ENCODE measurements at regions not wholly inside any gene's neighbourhood (a gene's known extent, or its start where the extent isn't known, plus 50 kb on each side); places are given as distances from the start of the nearest gene placed in this dataset.
"Not testable (repeated sequence)": the region's sequence is repeated elsewhere in the genome, so short reads cannot be mapped to it uniquely, and the experiment has no call there.

- not testable (repeated sequence) for H3K27ac ChIP-seq
Observed at GRCh38 chr7:35915247-35915955, 114.5 kb downstream of the SEPTIN7 start.

GRCh38 chr7:35918217-35918616 is 117.4 kb downstream of the SEPTIN7 start:
- H3K27ac ChIP-seq: not testable (repeated sequence)

GRCh38 chr7:35919607-35920006 is 118.8 kb downstream of the SEPTIN7 start:
- H3K27ac ChIP-seq: not testable (repeated sequence)

- not testable (repeated sequence) for H3K27ac ChIP-seq
Observed at GRCh38 chr7:35921338-35921737, 120.5 kb downstream of the SEPTIN7 start.

- H3K27ac ChIP-seq: not testable (repeated sequence)
Observed at GRCh38 chr7:35924668-35925067, 123.8 kb downstream of the SEPTIN7 start.

- not testable (repeated sequence) for H3K27ac ChIP-seq
Observed at GRCh38 chr7:35926966-35927365, 126.1 kb downstream of the SEPTIN7 start.

GRCh38 chr7:35931134-35931533 is 130.3 kb downstream of the SEPTIN7 start:
- not testable (repeated sequence) for H3K27ac ChIP-seq

- H3K27ac ChIP-seq: not testable (repeated sequence)
Observed at GRCh38 chr7:35931551-35931950, 130.7 kb downstream of the SEPTIN7 start.

GRCh38 chr7:35940695-35941094 is 139.8 kb downstream of the SEPTIN7 start:
- H3K27ac ChIP-seq: not testable (repeated sequence)

- H3K27ac ChIP-seq: not testable (repeated sequence)
Observed at GRCh38 chr7:35945621-35946020, 144.8 kb downstream of the SEPTIN7 start.

- not testable (repeated sequence) for H3K27ac ChIP-seq
Observed at GRCh38 chr7:35955735-35956134, 154.9 kb downstream of the SEPTIN7 start.

- H3K27ac ChIP-seq: not testable (repeated sequence)
Observed at GRCh38 chr7:35956988-35957387, 156.1 kb downstream of the SEPTIN7 start.

- not testable (repeated sequence) for H3K27ac ChIP-seq
Observed at GRCh38 chr7:35961260-35961659, 160.4 kb downstream of the SEPTIN7 start.

GRCh38 chr7:35962607-35963006 is 161.8 kb downstream of the SEPTIN7 start:
- H3K27ac ChIP-seq: not testable (repeated sequence)

- TF ChIP-seq CTCF (IDR thresholded peaks at IDR 0.05) (no peak), ZFX (IDR thresholded peaks at IDR 0.05; ENCODE audit: borderline replicate concordance) (no peak)
Observed at GRCh38 chr7:35967366-35968139, 166.7 kb downstream of the SEPTIN7 start.

More at GRCh38 chr7:35967366-35968139, 166.7 kb downstream of the SEPTIN7 start:
- H3K27ac ChIP-seq: no peak overlapping the region

Measured in 22Rv1 (cell line).